ENCODE measurements at regions not wholly inside any gene's neighbourhood (a gene's known extent, or its start where the extent isn't known, plus 50 kb on each side); places are given as distances from the start of the nearest gene placed in this dataset.

DNA sequence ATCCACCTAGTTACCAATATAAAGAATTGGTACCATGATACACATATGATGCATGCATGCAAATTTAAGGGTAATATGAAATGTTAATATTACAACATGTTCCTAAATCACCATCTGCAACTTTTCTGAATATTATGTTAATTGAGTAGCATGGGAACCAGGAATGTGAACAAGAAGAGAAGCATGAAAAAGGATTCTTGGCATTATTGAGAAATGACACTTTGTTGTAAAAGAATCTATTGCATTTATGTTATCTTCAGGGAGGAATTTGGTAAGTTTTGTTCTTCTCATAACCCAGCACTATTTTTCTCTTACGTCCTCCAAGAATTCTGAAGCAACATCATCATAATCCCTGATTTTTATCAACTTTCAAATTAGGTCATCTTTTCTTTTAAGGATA is 159.9 kb upstream of the SLC25A13 start:
- DNase-seq = no peak

DNA sequence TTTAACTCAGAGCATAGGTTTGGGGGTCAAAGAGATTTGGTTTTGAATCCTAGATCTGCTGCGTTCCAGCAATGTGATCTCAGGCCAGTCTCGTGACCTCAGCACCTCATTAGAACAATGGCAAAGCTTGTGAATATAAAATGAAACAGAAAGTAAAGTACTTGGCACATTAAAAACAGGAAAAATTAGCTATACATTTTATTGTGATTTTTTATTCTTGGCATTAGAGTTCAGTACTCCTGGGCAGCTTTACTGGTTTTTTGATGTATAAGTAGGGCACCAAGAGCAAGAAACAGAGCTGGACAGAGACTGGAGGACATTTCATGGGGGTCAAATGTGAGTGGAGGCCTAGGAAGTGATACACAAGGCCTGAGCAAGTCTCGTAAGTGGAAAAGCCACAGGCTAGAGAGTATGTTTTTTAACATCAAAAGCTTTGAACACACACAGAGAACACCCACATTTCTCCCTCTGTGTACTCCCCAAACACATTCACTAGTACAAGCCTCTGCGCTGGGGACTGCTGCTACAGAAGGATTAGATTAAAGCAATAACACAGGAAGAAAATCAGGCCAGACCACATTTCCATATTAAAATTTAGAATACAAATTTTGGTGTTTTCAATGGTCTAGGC is 157.2 kb upstream of the SLC25A13 start:
- DNase-seq = no peak

DNA sequence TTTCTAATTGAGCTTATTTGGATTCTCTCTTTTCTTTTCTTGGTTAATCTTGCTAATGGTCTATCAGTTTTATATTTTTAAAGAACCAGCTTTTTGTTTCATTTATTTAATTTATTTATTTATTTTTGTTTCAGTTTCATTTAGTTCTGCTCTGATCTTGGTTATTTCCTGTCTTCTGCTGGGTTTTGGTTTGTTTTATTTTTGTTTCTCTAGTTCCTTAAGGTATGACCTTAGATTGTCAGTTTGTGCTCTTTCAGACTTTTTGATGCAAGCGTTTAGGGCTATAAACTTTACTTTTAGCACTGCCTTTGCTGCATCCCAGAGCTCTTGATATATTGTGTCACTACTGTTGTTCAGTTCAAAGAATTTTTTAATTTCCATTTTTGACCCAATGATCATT is 149.7 kb upstream of the SLC25A13 start:
- no peak for DNase-seq

DNA sequence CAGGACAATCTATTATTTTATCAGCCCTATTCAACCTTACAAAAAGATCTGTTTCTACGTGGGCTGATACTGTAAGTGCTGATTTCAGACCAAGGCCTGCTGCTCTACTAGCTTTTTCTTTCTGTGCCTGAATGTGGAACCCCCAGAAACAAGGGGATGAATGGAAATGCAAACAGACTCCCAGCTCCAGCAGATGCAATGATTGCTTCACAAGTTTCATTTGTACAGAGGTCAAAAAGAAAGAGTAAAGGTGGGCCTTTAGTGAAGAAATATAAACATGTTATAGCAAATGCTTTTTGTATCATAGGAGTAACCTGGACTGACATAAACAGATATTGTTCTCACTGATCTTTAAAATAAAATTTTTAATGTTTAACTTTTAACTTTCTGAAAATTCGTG is 130.2 kb upstream of the SLC25A13 start:
- no peak for DNase-seq

DNA sequence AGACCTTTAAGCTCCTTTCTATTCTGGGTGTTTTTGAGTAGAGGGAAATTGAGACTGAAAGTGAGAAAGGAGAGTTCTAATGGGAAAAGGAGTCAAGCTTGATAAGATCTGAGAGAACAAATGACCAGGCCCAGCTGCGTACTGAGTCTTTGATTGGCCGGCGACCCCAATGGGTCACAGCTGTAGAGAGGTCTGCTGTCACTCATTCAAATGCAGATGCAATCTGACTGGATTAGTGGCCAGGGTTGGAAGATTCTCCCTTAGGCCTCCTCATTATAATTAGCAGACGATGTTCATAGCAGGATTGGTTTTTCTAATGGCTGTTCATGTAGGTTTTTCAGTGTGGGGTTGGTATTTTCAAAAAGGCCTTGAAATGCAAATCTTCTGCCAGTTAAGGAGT is 127.2 kb upstream of the SLC25A13 start:
- no peak for DNase-seq

- no peak for DNase-seq
Observed at GRCh38 chr7:96447109-96447645, 125.3 kb upstream of the SLC25A13 start.

DNA sequence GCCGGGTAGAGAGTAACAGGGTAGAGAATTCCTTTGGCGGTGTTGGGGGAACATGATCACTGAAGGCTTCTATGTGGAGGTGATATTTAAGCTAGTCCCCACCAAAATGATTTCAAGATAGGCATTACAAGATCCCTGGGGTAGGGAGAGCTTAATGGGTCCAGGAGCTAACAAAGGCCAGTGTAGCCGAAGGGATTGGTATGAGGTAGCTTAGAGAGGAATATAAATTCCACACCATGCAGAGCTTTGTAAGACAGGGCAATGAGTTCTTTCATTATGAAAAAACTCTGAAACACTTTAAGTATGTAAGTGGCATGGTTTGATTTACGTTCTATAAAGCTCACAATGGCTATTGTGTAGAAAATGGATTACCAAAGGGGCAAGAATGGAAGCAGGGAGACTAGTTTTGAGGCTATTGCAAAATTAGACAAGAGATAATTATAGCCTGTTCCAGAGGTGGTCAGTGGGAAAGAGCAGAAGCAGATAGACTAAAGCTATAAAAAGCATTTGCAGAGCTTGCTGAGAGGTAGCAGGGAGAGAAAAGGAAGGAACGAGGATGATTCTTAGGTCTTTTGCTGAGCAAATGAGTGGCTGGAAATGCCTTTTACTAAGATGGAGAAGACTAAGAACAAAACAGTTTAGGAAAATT is 119.7 kb upstream of the SLC25A13 start:
- no peak for DNase-seq

DNA sequence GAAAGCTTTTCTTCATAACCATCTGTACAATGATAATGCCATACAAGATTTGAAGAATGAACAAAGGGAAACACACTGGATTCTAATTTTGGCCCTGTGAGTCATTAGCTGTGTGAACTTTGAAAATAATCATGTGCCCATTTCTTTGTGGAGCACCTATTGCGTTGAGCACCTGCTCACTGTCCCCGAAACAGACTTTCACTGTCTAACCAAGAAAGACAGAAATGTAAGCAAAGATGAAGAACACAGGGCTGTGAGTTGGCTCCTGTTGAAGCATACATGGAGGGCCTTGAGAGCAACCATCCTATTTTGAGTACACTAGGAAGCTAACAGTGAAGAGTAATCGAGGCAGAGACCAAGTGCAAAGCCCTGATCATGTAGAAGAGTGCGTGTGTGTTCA is 118.4 kb upstream of the SLC25A13 start:
- no peak for DNase-seq

- DNase-seq = no peak
Observed at GRCh38 chr7:96436880-96437279, 115.0 kb upstream of the SLC25A13 start.

DNA sequence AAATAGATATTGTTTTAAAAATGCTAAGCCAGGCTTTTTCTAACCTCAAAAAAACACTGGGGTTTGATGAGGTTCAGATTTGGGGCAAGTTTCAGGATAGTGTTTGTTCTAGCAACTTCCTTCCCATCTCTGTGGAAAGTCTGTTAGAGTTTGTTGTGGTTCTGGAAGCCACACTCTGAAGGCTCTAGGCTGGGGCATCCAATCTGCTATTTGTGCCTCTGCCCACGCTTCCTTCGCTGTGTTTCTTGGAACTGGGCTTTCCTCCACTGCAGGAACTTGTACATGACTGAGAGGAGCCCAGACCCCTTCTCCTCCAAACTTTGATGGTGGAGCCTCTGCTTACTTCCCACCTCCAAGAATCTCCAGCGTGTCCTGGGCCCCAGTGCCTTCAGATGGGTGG is 108.5 kb upstream of the SLC25A13 start:
- DNase-seq = no peak

DNA sequence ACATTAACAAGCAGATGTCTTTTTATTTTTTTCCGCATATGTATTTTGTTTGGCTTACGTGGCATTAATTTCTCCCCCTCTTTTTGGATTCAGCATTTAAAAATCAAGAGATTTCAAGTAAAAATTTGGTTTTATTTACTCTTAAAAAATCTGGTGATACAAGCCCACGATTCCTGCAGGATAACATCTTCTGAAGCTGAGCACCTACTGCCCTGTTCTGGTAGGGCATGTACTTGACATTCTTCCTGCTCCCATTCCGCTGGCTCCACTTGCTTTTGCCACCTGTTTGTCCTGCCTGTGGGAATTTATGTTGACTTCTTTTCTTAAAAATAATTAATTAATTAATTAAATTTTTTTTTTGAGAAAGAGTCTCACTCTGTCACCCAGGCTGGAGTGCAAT is 105.2 kb upstream of the SLC25A13 start:
- no peak for DNase-seq

DNA sequence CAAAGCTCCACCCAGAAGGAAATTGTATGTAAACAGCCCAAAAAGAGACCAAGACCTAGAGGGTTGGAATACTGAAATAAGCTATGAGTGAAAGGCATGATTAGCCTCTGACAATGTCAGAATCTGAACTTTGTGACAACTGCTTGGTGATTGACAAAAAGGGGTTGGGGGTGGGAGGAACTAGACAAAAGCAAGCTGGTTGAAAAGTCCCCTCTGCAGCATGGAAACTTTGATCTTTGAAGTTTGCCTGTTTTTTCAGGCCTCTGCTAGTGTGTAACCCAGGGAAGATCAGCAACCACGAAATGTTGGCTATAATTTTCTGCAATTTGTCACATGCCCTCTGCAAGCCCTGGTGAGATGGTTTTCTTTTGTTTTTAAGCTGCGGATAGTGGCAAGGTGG is 104.8 kb upstream of the SLC25A13 start:
- no peak for DNase-seq

- DNase-seq = no peak
Observed at GRCh38 chr7:96426027-96426426, 104.1 kb upstream of the SLC25A13 start.

GRCh38 chr7:96424411-96424810 is 102.5 kb upstream of the SLC25A13 start:
- DNase-seq = no peak

DNA sequence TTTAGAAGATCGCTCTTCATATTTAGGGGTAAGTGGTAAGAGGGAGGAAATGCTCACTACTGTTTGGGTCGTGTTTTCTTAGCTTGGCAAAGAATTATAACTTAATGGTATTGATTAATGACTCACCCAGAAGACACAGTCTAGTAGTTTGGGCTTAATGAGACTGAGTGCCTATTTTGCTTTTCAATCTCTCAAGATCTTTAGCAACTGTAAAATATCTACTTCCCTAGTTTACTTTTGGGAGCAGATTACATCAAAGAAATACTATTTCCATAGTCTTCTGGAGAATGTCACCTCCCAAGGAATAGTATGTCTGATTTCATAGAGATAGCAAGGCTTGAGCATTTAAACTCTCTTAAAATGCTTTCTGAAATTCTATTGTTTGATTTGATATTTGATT is 100.5 kb upstream of the SLC25A13 start:
- DNase-seq = no peak

DNA sequence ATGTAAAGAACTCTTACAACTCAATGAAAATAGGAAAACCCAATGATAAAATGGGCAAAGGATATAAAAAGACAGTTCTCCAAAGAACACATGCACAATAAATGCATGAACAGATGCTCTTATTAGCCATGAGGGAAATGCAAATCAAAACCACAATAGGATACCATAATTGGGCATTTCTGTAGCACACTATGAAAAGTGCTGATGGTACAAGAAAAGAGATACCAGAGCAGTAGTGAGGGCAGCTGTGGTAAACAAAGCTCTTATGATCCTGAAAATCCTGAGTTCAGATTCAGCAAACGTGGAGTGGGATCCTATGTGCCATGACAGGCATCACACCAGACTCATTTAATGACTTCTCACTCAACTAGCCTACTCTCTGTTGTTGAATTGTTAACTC is 96.7 kb upstream of the SLC25A13 start:
- no peak for DNase-seq

- no peak for DNase-seq
Observed at GRCh38 chr7:96417784-96418183, 95.9 kb upstream of the SLC25A13 start.

DNA sequence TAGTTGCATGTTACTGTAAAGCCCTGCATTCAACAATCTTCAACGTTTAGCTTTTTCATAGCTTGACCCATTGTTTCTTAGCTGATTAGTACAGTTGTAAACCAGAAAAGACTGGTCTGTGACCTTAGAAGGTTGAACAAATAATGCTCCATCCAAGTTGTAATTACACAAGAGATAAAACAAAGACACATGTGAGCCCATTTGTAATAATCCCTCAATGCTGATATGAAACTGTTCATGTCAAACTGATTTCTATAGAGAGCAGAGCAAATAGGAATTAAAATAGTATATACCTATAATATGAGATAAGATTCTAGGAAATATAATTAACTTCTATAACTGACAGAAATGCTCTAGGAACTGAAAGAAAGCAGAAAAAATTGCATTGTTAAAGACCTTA is 94.7 kb upstream of the SLC25A13 start:
- DNase-seq = no peak

DNA sequence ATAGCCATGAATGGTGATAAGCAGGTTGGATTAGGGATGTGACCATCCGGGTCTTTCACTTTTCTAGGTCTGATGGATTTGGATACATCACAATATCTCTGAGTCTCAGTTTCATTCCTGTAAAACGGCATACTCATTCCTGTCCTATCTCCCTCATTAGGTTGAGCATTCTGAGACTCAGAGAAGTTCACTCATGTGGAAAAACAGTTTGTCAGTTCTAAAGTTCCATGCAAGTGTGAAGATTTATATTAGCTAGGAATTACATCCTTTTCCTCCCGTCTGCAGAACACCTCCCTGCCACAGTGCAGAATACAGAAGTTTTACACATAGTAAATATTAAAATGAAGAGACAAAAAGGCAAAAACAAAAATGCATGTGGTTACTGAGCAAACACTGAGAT is 94.2 kb upstream of the SLC25A13 start:
- no peak for DNase-seq

- DNase-seq = no peak
Observed at GRCh38 chr7:96415293-96415940, 93.5 kb upstream of the SLC25A13 start.

- peak; percentile 28 for DNase-seq
Observed at GRCh38 chr7:96414931-96415292, 93.0 kb upstream of the SLC25A13 start.

GRCh38 chr7:96410126-96410839 is 88.4 kb upstream of the SLC25A13 start:
- no peak for DNase-seq

- no peak for DNase-seq
Observed at GRCh38 chr7:96408881-96409280, 87.0 kb upstream of the SLC25A13 start.

DNA sequence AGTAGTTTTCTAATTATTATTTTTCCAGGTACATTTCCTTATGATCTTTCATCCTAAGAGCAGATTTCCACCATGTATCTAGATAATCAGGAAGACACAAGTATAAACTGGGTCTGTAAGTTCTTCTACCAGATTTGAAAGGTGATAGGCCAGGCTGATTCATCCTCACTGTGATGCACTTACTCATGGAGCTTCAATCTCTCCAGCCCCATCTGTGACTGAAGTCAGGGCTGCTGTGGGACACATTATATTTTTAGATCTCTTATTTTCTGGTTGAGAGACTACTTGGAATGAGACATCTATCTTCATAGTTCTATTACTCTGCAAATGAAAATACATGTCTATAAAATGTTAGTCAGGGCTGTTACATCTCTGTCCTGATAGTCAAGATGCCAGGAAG is 85.5 kb upstream of the SLC25A13 start:
- no peak for DNase-seq

Data from CD4-positive, alpha-beta T cell treated with Interleukin-6 for 4 hours (primary cell).